Amygdala (tissue), 56 donors: ENCODE measurements at regions not wholly inside any gene's neighbourhood (a gene's known extent, or its start where the extent isn't known, plus 50 kb on each side); places are given as distances from the start of the nearest gene placed in this dataset.

Experiments used
- DNase-seq, 56 donors: peaks; one replicate each; lab custom pipeline; 2025; lab: John Stamatoyannopoulos, UW

DNA sequence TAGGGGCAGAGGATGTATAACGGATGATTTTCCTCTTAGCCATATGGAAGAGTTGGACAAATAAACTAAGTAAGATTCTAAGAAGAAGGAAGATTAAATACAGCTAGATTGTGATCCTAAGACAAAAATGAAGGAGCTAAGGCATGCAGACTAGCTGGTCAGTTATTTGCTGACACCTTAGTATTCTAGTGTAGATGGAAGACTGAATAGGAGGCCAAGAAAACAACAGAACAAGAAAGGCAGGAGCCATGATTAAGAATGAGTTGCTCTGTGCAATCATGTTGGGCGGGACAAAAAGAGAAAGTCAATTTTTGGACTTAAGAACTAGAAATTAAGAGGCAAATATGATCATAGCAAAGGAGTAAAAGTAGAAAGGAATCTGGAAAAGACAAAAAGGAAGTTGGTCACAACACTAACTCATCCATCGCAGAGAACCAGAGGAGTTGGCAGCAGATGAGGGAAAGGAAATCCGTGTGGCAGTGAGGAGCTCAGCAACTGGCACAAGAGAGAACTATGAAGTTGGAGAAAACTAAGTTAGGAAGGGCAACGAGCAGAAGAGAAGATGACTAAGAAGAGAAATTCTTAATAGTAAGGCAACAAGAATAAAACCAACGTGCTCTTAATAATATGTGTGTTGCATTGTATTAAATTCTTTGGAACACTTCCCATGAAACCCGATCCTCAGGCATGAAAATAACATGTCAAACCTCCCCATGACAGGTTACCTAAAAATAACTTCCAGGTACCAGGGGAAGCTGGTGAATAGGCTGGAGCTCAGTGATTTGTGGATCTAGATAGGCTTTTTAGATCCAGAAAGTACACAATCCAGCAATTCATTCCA, 234.4 kb downstream of the LTN1 start:
- no peak for DNase-seq

DNA sequence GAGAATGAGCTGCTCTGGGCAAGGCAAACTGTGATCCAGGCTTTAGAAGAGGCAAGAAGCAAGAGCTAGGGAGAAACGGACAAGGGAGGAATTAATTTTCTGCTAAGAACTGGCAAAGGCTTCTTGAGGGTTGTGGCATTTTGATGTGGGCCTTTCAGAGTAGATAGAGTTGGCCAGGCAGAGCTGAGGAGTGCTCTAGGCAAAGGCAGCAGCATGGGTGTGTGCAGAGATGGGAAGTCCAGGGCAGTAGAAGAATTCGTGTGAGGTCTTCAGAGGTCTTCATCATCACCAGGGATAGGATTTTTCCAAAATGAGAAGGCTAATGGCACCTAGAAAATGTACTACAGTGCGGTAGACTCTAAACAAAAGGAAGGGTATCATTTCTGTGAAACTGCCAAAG, 237.8 kb downstream of the LTN1 start:
- DNase-seq = no peak

- DNase-seq = peak in 4 of 56 donors; percentile 2 to 9 (median 4)
These were observed 238.5 kb downstream of the LTN1 start for GRCh38 chr21:28754127-28754611.

- no peak for DNase-seq
These were observed 240.5 kb downstream of the LTN1 start for GRCh38 chr21:28752131-28752530.

DNA sequence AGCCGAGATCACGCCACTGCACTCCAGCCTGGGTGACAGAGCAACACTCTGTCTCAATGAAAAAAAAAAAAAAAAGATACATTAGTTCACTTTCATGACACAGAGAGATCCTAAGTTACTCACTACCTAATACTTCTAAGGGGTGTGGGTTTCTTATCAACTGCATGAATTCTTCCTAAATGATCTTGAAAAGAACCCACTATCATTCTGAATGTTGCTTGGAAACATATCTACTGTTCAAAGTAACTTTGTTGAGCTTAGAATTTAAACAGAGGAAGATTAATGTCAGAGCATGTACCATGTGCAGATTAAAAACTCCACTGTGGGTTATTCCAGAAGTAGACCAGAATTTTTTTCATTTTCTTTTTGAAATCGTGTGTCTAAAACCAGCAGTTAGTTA, 241.5 kb downstream of the LTN1 start:
- no peak for DNase-seq

DNA sequence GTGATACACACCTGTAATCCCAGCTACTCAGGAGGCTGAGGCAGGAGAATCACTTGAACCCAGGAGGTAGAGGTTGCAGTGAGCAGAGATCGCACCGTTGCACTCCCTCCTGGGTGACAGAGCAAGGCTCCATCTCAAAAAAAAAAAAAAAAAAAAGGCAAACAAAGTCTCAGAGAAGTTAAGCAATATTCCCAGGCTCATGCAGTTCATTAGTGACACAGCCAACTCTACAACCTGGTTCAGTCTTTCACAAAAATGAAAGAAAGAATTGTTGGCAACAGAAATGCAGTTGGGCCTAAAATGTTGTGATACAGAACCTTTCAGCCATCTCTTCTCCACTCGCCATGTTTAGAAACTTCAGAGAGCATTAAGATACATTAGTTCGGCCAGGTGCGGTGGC, 242.1 kb downstream of the LTN1 start:
- DNase-seq = no peak

DNA sequence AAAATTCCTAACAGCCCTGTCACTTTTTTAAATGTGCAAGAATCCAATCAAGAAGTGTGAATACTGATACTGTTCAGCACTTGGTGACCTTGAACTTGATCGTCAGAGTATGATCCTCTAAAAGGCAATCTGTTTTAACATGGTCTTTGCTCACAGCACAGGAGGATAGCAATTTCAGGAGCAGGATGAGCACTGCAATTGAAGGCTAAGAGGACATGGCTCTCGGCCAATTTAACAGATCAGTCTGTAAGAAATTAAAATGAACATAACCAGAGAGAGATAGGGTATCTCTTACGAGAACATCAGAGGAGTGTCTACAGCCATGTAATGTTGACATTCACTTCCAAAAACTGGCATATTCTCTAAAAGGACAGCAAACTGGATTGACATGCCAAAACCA, 243.1 kb downstream of the LTN1 start:
- no peak for DNase-seq

DNA sequence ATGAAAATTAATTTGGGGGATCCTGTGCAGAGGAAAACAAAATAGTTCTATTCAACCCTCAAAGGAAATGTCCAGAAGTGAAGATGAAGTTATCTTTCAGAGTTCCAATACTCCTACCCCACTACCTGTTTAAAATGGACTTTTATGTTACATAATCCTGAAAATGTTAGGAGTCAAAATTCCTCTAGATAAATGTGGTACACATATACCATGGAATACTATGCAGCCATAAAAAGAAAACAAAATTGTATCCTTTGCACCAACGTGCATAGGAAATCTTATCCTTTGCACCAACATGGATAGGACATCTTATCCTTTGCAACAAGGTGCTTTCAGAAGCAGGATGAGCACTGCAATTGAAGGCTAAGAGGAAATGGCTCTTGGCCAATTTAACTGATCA, 245.2 kb downstream of the LTN1 start:
- DNase-seq = no peak

DNA sequence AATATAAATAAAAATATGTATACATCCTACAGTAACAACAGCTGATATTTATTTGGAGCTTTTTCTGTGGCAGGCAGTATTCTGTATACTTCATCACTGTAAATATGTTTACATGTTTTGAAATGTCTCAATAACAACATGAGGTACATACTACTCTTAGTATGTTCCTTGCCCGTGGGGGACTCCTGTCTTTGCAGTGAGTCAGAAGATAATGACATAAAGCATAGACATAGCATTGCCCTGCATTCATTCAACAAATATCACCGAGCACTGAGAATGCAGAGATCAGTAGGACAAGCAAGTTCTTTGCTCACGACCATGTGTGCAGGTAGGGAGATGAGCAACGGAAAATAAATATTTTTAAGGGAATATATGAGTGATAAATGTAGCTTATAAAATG, 246.5 kb downstream of the LTN1 start:
- no peak for DNase-seq

GRCh38 chr21:28745131-28746016, 247.3 kb downstream of the LTN1 start:
- peak in 50 of 56 donors; percentile 1 to 81 (median 42) for DNase-seq

- DNase-seq = no peak
These were observed 249.0 kb downstream of the LTN1 start for GRCh38 chr21:28743723-28744122.

GRCh38 chr21:28742527-28742926, 250.2 kb downstream of the LTN1 start:
- DNase-seq = peak in 1 of 56 donors; percentile 19

DNA sequence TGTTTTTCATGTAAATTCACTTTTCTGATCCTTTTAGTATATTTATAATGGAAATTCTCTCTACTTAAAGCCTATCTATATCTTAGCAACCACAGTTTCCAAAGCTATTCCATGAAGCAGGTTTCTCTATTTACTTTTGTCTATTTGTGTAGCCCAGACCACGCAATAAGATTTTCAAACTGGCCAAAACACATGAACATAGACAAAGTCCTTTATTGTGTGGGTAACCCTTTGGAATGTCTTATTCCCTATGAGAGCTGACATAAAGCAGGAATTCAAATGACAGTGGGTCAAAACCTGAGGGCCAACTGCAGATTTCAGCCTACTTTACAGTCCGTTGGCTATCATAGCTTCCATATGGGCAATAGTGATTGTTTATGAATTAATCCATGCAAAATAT, 252.6 kb downstream of the LTN1 start:
- no peak for DNase-seq

- no peak for DNase-seq
These were observed 253.8 kb downstream of the LTN1 start for GRCh38 chr21:28738882-28739281.

DNA sequence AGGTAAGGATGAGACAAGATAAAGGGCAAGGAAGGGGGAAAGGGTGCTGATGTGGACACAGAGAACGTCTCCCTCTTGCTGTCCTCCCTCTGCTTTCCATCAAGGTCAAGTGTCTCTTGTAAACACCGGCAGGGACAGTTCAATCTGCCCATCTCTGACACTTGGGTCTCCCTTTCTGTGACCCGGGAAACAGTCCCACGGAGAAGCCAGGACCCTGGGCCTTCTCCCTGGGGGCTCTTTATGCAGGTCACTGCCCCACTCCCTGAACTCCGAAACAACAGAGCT, 254.3 kb downstream of the LTN1 start:
- no peak for DNase-seq

- no peak for DNase-seq
These were observed 254.8 kb downstream of the LTN1 start for GRCh38 chr21:28737674-28738419.

GRCh38 chr21:28734522-28735175, 258.0 kb downstream of the LTN1 start:
- no peak for DNase-seq

- DNase-seq = no peak
These were observed 260.9 kb downstream of the LTN1 start for GRCh38 chr21:28731700-28732321.

DNA sequence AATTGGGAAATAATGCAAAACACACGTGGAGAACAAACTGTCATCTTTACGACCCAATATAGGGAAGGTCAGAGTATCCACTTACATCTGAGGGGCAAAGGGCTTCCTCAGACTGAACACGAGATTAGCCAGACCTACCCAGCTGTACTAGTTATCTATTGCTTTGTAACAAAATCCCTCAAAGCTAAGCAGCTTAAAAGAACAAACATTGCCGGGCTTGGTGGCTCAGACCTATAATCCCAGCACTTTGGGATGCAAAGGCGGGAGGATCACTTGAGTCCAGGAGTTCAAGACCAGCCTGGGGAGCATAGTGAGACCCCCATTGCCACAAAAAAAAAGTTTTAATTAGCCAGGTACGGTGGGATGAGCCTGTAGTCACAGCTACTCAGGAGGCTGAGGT, 262.8 kb downstream of the LTN1 start:
- DNase-seq = no peak

- no peak for DNase-seq
These were observed 264.9 kb downstream of the LTN1 start for GRCh38 chr21:28727809-28728208.
